NB4 (cell line): ENCODE measurements at regions not wholly inside any gene's neighbourhood (a gene's known extent, or its start where the extent isn't known, plus 50 kb on each side); places are given as distances from the start of the nearest gene placed in this dataset.

Experiments
- DNase-seq: peaks from one replicate; pipeline ENCODE4 v3.0.0; 2010; ENCODE audit warnings: low read depth
- H3K4me3 ChIP-seq: one replicate; pipeline ENCODE4 v1.5.1; 2011; ENCODE audit warnings: mild to moderate bottlenecking, low read depth, low read length, moderate library complexity
- CTCF ChIP-seq: IDR thresholded peaks from one replicate; pipeline ENCODE4 v1.5.1; 2012; ENCODE audit warnings: low read depth, low read length
- MAX ChIP-seq: IDR thresholded peaks from 2 replicates; pipeline ENCODE4 v1.6.1; 2011; ENCODE audit warnings: low read depth, low read length
- MYC ChIP-seq: IDR thresholded peaks from 2 replicates; pipeline ENCODE4 v1.6.1; 2011; ENCODE audit warnings: low read depth, low read length
- POLR2A ChIP-seq: IDR thresholded peaks from 2 replicates; pipeline ENCODE4 v1.6.1; 2011; ENCODE audit warnings: mild to moderate bottlenecking; ENCODE audit not compliant: insufficient read length; ENCODE audit errors: extremely low read depth

- TF ChIP-seq MAX, result no peak
- TF ChIP-seq CTCF, result no peak
- TF ChIP-seq POLR2A, result no peak
- no peak for TF ChIP-seq MYC
- H3K4me3 ChIP-seq, result no peak overlapping the region
- DNase-seq, result no peak
Measured at GRCh38 chr4:171524903-171525302, 288.3 kb upstream of the GALNTL6 start.

- TF ChIP-seq MAX (no peak), POLR2A (no peak)
- DNase-seq, result no peak
- H3K4me3 ChIP-seq, result no peak overlapping the region
Measured at GRCh38 chr4:171521726-171522125, 291.5 kb upstream of the GALNTL6 start.

GRCh38 chr4:171519457-171519856 is 293.7 kb upstream of the GALNTL6 start:
- TF ChIP-seq MAX (no peak), POLR2A (no peak), CTCF (no peak), MYC (no peak)
- H3K4me3 ChIP-seq, result no peak overlapping the region
- no peak for DNase-seq

DNA sequence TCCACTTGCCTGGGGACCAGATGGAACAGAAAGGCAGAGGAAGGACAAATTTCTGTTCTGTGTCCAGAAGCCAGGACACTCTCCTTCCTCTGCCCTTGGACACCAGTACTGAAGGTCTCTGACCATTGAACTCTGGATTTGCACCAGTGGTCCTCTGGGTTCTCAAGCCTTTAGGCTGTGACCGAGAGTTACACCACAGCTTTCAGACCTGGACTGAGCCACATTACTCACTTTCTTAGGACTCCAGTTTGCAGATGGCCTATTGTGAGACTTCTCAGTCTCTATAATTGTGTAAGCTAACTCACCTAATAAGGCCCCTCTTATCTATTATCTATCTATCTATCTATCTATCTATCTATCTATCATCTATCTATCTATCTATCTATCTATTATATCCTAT is 295.3 kb upstream of the GALNTL6 start:
- H3K4me3 ChIP-seq, result no peak overlapping the region
- no peak for DNase-seq
- TF ChIP-seq CTCF (no peak), MAX (no peak), MYC (no peak), POLR2A (no peak)

GRCh38 chr4:171516694-171517093 is 296.5 kb upstream of the GALNTL6 start:
- no peak for DNase-seq

DNA sequence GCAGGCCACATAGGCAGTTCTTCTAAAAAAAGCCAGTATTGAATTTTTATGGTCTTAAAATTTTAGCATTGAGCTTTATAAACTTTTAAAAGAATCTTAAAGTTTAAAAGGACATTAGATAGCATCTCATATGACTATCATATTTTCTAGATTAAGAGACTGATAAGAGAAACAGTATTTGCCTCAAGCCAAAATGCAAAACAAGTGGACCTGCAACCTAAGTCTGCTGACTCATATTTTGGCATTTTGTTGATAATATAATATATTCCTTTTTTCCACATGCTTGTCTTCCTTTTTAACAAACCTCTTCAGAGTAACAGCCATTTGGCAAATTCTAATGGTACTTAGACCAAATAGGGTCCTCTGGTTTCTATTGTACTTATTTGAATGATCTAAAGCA is 328.5 kb upstream of the GALNTL6 start:
- no peak for DNase-seq
- no peak for TF ChIP-seq MYC
- no peak for TF ChIP-seq CTCF
- TF ChIP-seq MAX, result no peak
- TF ChIP-seq POLR2A, result no peak
- H3K4me3 ChIP-seq, result no peak overlapping the region

More at GRCh38 chr4:171516694-171517093, 296.5 kb upstream of the GALNTL6 start:
- TF ChIP-seq CTCF (no peak), POLR2A (no peak), MAX (no peak), MYC (no peak)
- H3K4me3 ChIP-seq, result no peak overlapping the region
